Hepatocyte (in vitro differentiated cells): ENCODE measurements at regions not wholly inside any gene's neighbourhood (a gene's known extent, or its start where the extent isn't known, plus 50 kb on each side); places are given as distances from the start of the nearest gene placed in this dataset.

Source experiments
- CTCF ChIP-seq: fragments of 200-600 bp; sonication (generic); IDR thresholded peaks from 2 replicates; pipeline ENCODE4 v1.5.1; 2016; ENCODE audit warnings: antibody characterized with exemption, mild to moderate bottlenecking; ENCODE audit not compliant: poor library complexity
- EZH2phosphoT487 ChIP-seq: fragments of 200-600 bp; sonication (generic); IDR thresholded peaks from one replicate; pipeline ENCODE4 v1.6.1; 2018; ENCODE audit warnings: antibody characterized with exemption, mild to moderate bottlenecking, low read depth, moderate library complexity; ENCODE audit not compliant: unreplicated experiment, severe bottlenecking

GRCh38 chr9:88732128-88732527 is 197.2 kb downstream of the NXNL2 start:
- TF ChIP-seq CTCF (no peak), EZH2phosphoT487 (no peak)
